ENCODE measurements at regions not wholly inside any gene's neighbourhood (a gene's known extent, or its start where the extent isn't known, plus 50 kb on each side); places are given as distances from the start of the nearest gene placed in this dataset.

GRCh38 chr15:85932391-85932790 is 137.7 kb upstream of the KLHL25 start:
- TF ChIP-seq CTCF (IDR thresholded peaks at IDR 0.05) (no peak), POLR2A (IDR thresholded peaks at IDR 0.05) (no peak)

Measured in right lobe of liver (tissue), 4 donors.